GM21528 (cell line): ENCODE measurements at regions not wholly inside any gene's neighbourhood (a gene's known extent, or its start where the extent isn't known, plus 50 kb on each side); places are given as distances from the start of the nearest gene placed in this dataset.

Experiments
- ATAC-seq: cut with Tn5 transposase; IDR thresholded peaks from one replicate; pipeline ENCODE4 v1.9.1; 2021; ENCODE audit warnings: mild to moderate bottlenecking, moderate library complexity; ENCODE audit not compliant: unreplicated experiment, low FRiP score

- ATAC-seq, result no peak
Observed at GRCh38 chr6:14450133-14450504, 332.5 kb downstream of the CD83 start.

GRCh38 chr6:14450578-14450977 is 333.0 kb downstream of the CD83 start:
- no peak for ATAC-seq

- no peak for ATAC-seq
Observed at GRCh38 chr6:14451594-14452374, 334.2 kb downstream of the CD83 start.

GRCh38 chr6:14452567-14453527 is 335.3 kb downstream of the CD83 start:
- no peak for ATAC-seq

- no peak for ATAC-seq
Observed at GRCh38 chr6:14453712-14454472, 336.3 kb downstream of the CD83 start.

GRCh38 chr6:14454473-14454775 is 336.9 kb downstream of the CD83 start:
- no peak for ATAC-seq

- no peak for ATAC-seq
Observed at GRCh38 chr6:14455427-14455826, 337.9 kb downstream of the CD83 start.

GRCh38 chr6:14455876-14456648 is 338.5 kb downstream of the CD83 start:
- no peak for ATAC-seq

GRCh38 chr6:14456941-14457340 is 339.4 kb downstream of the CD83 start:
- ATAC-seq, result no peak

- no peak for ATAC-seq
Observed at GRCh38 chr6:14458669-14459266, 341.2 kb downstream of the CD83 start.

GRCh38 chr6:14459315-14459714 is 341.7 kb downstream of the CD83 start:
- ATAC-seq, result no peak

- no peak for ATAC-seq
Observed at GRCh38 chr6:14460556-14460955, 343.0 kb downstream of the CD83 start.

- ATAC-seq, result no peak
Observed at GRCh38 chr6:14462135-14462534, 344.6 kb downstream of the CD83 start.

- no peak for ATAC-seq
Observed at GRCh38 chr6:14462566-14462965, 345.0 kb downstream of the CD83 start.

GRCh38 chr6:14463110-14463509 is 345.5 kb downstream of the CD83 start:
- no peak for ATAC-seq

GRCh38 chr6:14464055-14464454 is 346.5 kb downstream of the CD83 start:
- no peak for ATAC-seq

- no peak for ATAC-seq
Observed at GRCh38 chr6:14464716-14465115, 347.1 kb downstream of the CD83 start.

GRCh38 chr6:14466278-14466677 is 348.7 kb downstream of the CD83 start:
- ATAC-seq, result no peak

- ATAC-seq, result no peak
Observed at GRCh38 chr6:14467591-14467990, 350.0 kb downstream of the CD83 start.
